A549 (cell line): ENCODE measurements at regions not wholly inside any gene's neighbourhood (a gene's known extent, or its start where the extent isn't known, plus 50 kb on each side); places are given as distances from the start of the nearest gene placed in this dataset.
A peak's percentile ranks its signal among the peaks of the same experiment; 100 is the strongest.

Source experiments
- ATAC-seq, 2 experiments: fragments of 200-7000 bp in 1 of 2; fragments of >200 bp in 1 of 2; cut with Nextera tagmentation in 1 of 2; cut with Tn5 transposase in 1 of 2; 3 replicates each; pipeline versions ENCODE4 v1.8.0 to v1.9.1; 2018 to 2020; ENCODE audit warnings: mild to moderate bottlenecking in 1 of 2, moderate library complexity in 1 of 2
- CTCF ChIA-PET: fragments of 300-600 bp; sonication (Branson Sonifier 250); formaldehyde crosslinking; extraction: SDS; loops from one replicate; lab custom pipeline; 2021; ENCODE audit warnings: antibody characterized with exemption, inconsistent platforms; lab: Yijun Ruan, JAX
- POLR2A ChIA-PET: fragments of 350-600 bp; formaldehyde crosslinking; extraction: SDS; loops from one replicate; lab custom pipeline; 2021; ENCODE audit warnings: antibody characterized with exemption, inconsistent platforms; lab: Yijun Ruan, JAX
- DNase-seq, 2 experiments: peaks; one replicate each; pipeline versions ENCODE4 v3.0.0 to v3.0.0-alpha.2; 2011 to 2016; ENCODE audit warnings: low read depth in 1 of 2, low spot score in 1 of 2
- FAIRE-seq: peaks from 2 replicates; lab custom pipeline; 2011; peaks lifted over from hg19 to GRCh38; lab: Jason Lieb, UNC
- H3K27ac ChIP-seq, 2 experiments: fragments of >200 bp; sonication (Bioruptor Twin); formaldehyde crosslinking; 3 replicates each; pipeline ENCODE4 v1.5.1; 2016 to 2017
- H3K4me1 ChIP-seq: fragments of >200 bp; sonication (Bioruptor Twin); formaldehyde crosslinking; 3 replicates; pipeline ENCODE4 v1.6.1; 2016
- H3K4me2 ChIP-seq: fragments of >200 bp; sonication (Bioruptor Twin); formaldehyde crosslinking; 3 replicates; pipeline ENCODE4 v1.6.1; 2016
- H3K4me3 ChIP-seq: fragments of >200 bp; sonication (Bioruptor Twin); formaldehyde crosslinking; 3 replicates; pipeline ENCODE4 v1.5.1; 2016
- H3K9me3 ChIP-seq: fragments of >200 bp; sonication (Bioruptor Twin); formaldehyde crosslinking; 3 replicates; pipeline ENCODE4 v1.6.1; 2016
- BCL3 ChIP-seq: fragments of >200 bp; sonication (Bioruptor Twin); formaldehyde crosslinking; IDR thresholded peaks from 3 replicates; pipeline ENCODE4 v1.6.1; 2016
- BHLHE40 ChIP-seq: IDR thresholded peaks from 2 replicates; pipeline ENCODE4 v1.6.1; 2012; ENCODE audit warnings: low read depth, low read length, inconsistent platforms
- CBX2 ChIP-seq: fragments of 200-600 bp; sonication (generic); IDR thresholded peaks from 2 replicates; pipeline ENCODE4 v1.6.1; 2016; ENCODE audit warnings: low read depth, mild to moderate bottlenecking, borderline replicate concordance
- CBX8 ChIP-seq: fragments of 200-600 bp; sonication (generic); IDR thresholded peaks from 2 replicates; pipeline ENCODE4 v1.6.1; 2016
- CHD4 ChIP-seq: fragments of 200-600 bp; sonication (generic); IDR thresholded peaks from 2 replicates; pipeline ENCODE4 v1.6.1; 2016; ENCODE audit warnings: antibody characterized with exemption, mild to moderate bottlenecking, borderline replicate concordance
- E2F6 ChIP-seq: IDR thresholded peaks from 2 replicates; pipeline ENCODE4 v1.6.1; 2012; ENCODE audit warnings: low read depth, borderline replicate concordance
- EHF ChIP-seq: fragments of 250-450 bp; sonication (Bioruptor Pico); IDR thresholded peaks from 2 replicates; pipeline ENCODE4 v1.5.0; 2020; ENCODE audit warnings: mild to moderate bottlenecking
- FOSB ChIP-seq: fragments of 250-450 bp; sonication (Bioruptor Pico); IDR thresholded peaks from 2 replicates; pipeline ENCODE4 v1.5.0; 2020; ENCODE audit warnings: mild to moderate bottlenecking, moderate library complexity
- HDAC2 ChIP-seq: fragments of 200-600 bp; sonication (generic); IDR thresholded peaks from 2 replicates; pipeline ENCODE4 v1.6.1; 2016
- HES2 ChIP-seq: fragments of >200 bp; sonication (Bioruptor Twin); formaldehyde crosslinking; IDR thresholded peaks from 2 replicates; pipeline ENCODE4 v1.6.1; 2016
- HOXA7 ChIP-seq: fragments of 250-450 bp; sonication (Bioruptor Pico); IDR thresholded peaks from 2 replicates; pipeline ENCODE4 v1.5.0; 2020; ENCODE audit warnings: mild to moderate bottlenecking, moderate library complexity
- KDM1A ChIP-seq: fragments of 200-600 bp; sonication (generic); IDR thresholded peaks from 2 replicates; pipeline ENCODE4 v1.6.1; 2016; ENCODE audit warnings: low read depth, mild to moderate bottlenecking
- MAFK ChIP-seq: fragments of 450-650 bp; IDR thresholded peaks from 2 replicates; pipeline ENCODE4 v1.6.1; 2014; ENCODE audit not compliant: partially characterized antibody
- MYC ChIP-seq: IDR thresholded peaks from 2 replicates; pipeline ENCODE4 v1.6.1; 2012; ENCODE audit warnings: mild to moderate bottlenecking, inconsistent platforms, low read length, improper control_type of control experiment, borderline replicate concordance
- NPAS2 ChIP-seq: fragments of 250-450 bp; sonication (Bioruptor Pico); IDR thresholded peaks from 2 replicates; pipeline ENCODE4 v1.8.0; 2022; ENCODE audit warnings: mild to moderate bottlenecking, moderate library complexity, borderline replicate concordance
- PBX3 ChIP-seq: IDR thresholded peaks from 2 replicates; pipeline ENCODE4 v1.6.1; 2012
- POLR2AphosphoS2 ChIP-seq: conservative IDR thresholded peaks from 2 replicates; pipeline ENCODE4 v1.6.1; 2012; ENCODE audit warnings: low read length, improper control_type of control experiment, inconsistent platforms
- RARB ChIP-seq: fragments of 250-450 bp; sonication (Bioruptor Pico); IDR thresholded peaks from 2 replicates; pipeline ENCODE4 v1.8.0; 2021; ENCODE audit warnings: mild to moderate bottlenecking, moderate library complexity
- RCOR1 ChIP-seq: fragments of 150-350 bp; IDR thresholded peaks from 2 replicates; pipeline ENCODE4 v1.6.1; 2014; ENCODE audit warnings: antibody characterized with exemption, low read length, low read depth
- RNF2 ChIP-seq: fragments of 200-600 bp; sonication (generic); IDR thresholded peaks from 2 replicates; pipeline ENCODE4 v1.6.1; 2016; ENCODE audit warnings: low read depth, mild to moderate bottlenecking, antibody characterized with exemption, moderate library complexity, borderline replicate concordance
- USF2 ChIP-seq: fragments of 450-650 bp; IDR thresholded peaks from 2 replicates; pipeline ENCODE4 v1.6.1; 2014; ENCODE audit warnings: antibody characterized with exemption
- ZFP36 ChIP-seq: fragments of 450-650 bp; IDR thresholded peaks from 2 replicates; pipeline ENCODE4 v1.6.1; 2014; ENCODE audit warnings: borderline replicate concordance; ENCODE audit not compliant: partially characterized antibody
- WGBS: methylation state at CpG from one replicate; pipeline ENCODE4 v1.1.6; 2017; ENCODE audit errors: missing lambda C conversion rate; 5-methylcytosine and 5-hydroxymethylcytosine counted together

- POLR2A ChIA-PET, result no interaction called here
- no peak for DNase-seq
- no peaks in the 10 kb centered on the region for H3K9me3 ChIP-seq
- CTCF ChIA-PET, result interaction anchor here (1.4 to 3.9 kb wide), 4 partner anchors 12 to 31 kb away, joined by 4 to 13 read pairs (median 8); no protein-coding TSS in a partner anchor
- peak; percentile 74; the same call in 1 of the 2 replicates for TF ChIP-seq KDM1A
- TF ChIP-seq ZFP36, result peak; percentile 82
- no peak for TF ChIP-seq EHF
- no peak for TF ChIP-seq HDAC2
- TF ChIP-seq NPAS2 (CRISPR knock-in tag), result no peak
- no peak for TF ChIP-seq E2F6
- no peak for TF ChIP-seq RCOR1
- TF ChIP-seq, all 56 proteins: peak for 2
- ATAC-seq (no peak), FAIRE-seq (no peak)
- Histone ChIP-seq H3K4me2 (no peak overlapping the region), H3K27ac (no peak overlapping the region), H3K4me3 (no peak overlapping the region), H3K4me1 (peaks cover 28% of the 10 kb centered on the region)
- WGBS, result 77% methylated on average over 4 of the region's 4 CpGs
These were observed 62.0 kb upstream of the SIRPA start for GRCh38 chr20:1833216-1833615.

- no peak overlapping the region for H3K4me3 ChIP-seq
- DNase-seq, result no peak
- 72% methylated on average over 13 of the region's 13 CpGs for WGBS
- TF ChIP-seq HES2, result no peak
- TF ChIP-seq POLR2AphosphoS2, result no peak
- no peak for TF ChIP-seq FOSB (CRISPR knock-in tag)
- no peak for TF ChIP-seq CHD4
- no peak for TF ChIP-seq HOXA7 (CRISPR knock-in tag)
- peak in 1 of 2 experiments; percentile 14; a peak in 2 of 6 replicates for ATAC-seq
- no peak overlapping the region for H3K4me2 ChIP-seq
- no peaks in the 10 kb centered on the region for H3K9me3 ChIP-seq
- POLR2A ChIA-PET, result no interaction called here
- H3K27ac ChIP-seq, result no peak overlapping the region
- H3K4me1 ChIP-seq, result peaks cover 34% of the 10 kb centered on the region
- FAIRE-seq, result no peak
- CTCF ChIA-PET, result interaction anchor here (1.0 to 3.9 kb wide), 7 partner anchors 12 to 375 kb away, joined by 3 to 13 read pairs (median 4); no protein-coding TSS in a partner anchor
These were observed 62.6 kb upstream of the SIRPA start for GRCh38 chr20:1832634-1833033.

GRCh38 chr20:1831606-1832005, 63.6 kb upstream of the SIRPA start:
- POLR2A ChIA-PET, result no interaction called here
- peak overlapping the region in 1 of 2 experiments; percentile 11; a peak in 1 of 6 replicates for H3K27ac ChIP-seq
- TF ChIP-seq MYC, result no peak
- no peak for TF ChIP-seq BCL3
- TF ChIP-seq CBX2, result no peak
- TF ChIP-seq RNF2, result no peak
- TF ChIP-seq CBX8, result no peak
- no peak for FAIRE-seq
- H3K4me3 ChIP-seq, result no peak overlapping the region
- no peaks in the 10 kb centered on the region for H3K9me3 ChIP-seq
- 85% methylated on average over 8 of the region's 8 CpGs for WGBS
- H3K4me2 ChIP-seq, result no peak overlapping the region
- ATAC-seq, result no peak
- CTCF ChIA-PET, result interaction anchor here (1.3 to 3.9 kb wide), 9 partner anchors 10 to 376 kb away, joined by 3 to 17 read pairs (median 8); no protein-coding TSS in a partner anchor
- DNase-seq, result no peak
- peaks cover 36% of the 10 kb centered on the region for H3K4me1 ChIP-seq

- peak overlapping the region in 1 of 2 experiments; percentile 68; a peak in 2 of 6 replicates for H3K27ac ChIP-seq
- DNase-seq (no peak), ATAC-seq (no peak), FAIRE-seq (no peak)
- H3K4me3 ChIP-seq, result no peak overlapping the region
- no peak for TF ChIP-seq RARB
- TF ChIP-seq PBX3, result no peak
- TF ChIP-seq E2F6, result no peak
- no peak for TF ChIP-seq USF2
- no peak for TF ChIP-seq BHLHE40
- no peak for TF ChIP-seq RNF2
- no peak for TF ChIP-seq MAFK
- H3K9me3 ChIP-seq, result no peaks in the 10 kb centered on the region
- peaks cover 36% of the 10 kb centered on the region for H3K4me1 ChIP-seq
- POLR2A ChIA-PET, result interaction anchor here (1.1 kb wide), 1 partner anchor 19 kb away, joined by 4 read pairs; no protein-coding TSS in a partner anchor
- H3K4me2 ChIP-seq, result no peak overlapping the region; the same call in 2 of the 3 replicates
- CTCF ChIA-PET, result interaction anchor here (0.8 to 3.9 kb wide), 9 partner anchors 9 to 69 kb away, joined by 3 to 17 read pairs (median 8); no protein-coding TSS in a partner anchor
- 86% methylated on average over 6 of the region's 6 CpGs for WGBS
These were observed 64.1 kb upstream of the SIRPA start for GRCh38 chr20:1831096-1831495.
